HG03565 (cell line): ENCODE measurements at regions not wholly inside any gene's neighbourhood (a gene's known extent, or its start where the extent isn't known, plus 50 kb on each side); places are given as distances from the start of the nearest gene placed in this dataset.
"Not testable (repeated sequence)": the region's sequence is repeated elsewhere in the genome, so short reads cannot be mapped to it uniquely, and the experiment has no call there.

Experiments
- ATAC-seq: cut with Tn5 transposase; IDR thresholded peaks from one replicate; pipeline ENCODE4 v1.9.1; 2021; ENCODE audit warnings: mild to moderate bottlenecking, moderate library complexity; ENCODE audit not compliant: unreplicated experiment

- no peak for ATAC-seq
These were observed 72.4 kb downstream of the FH start for GRCh38 chr1:241447031-241447644.

GRCh38 chr1:241444836-241445235 is 74.7 kb downstream of the FH start:
- no peak for ATAC-seq

GRCh38 chr1:241443561-241443960 is 76.0 kb downstream of the FH start:
- no peak for ATAC-seq

- no peak for ATAC-seq
These were observed 76.9 kb downstream of the FH start for GRCh38 chr1:241442686-241443085.

- no peak for ATAC-seq
These were observed 78.7 kb downstream of the FH start for GRCh38 chr1:241440904-241441303.

- ATAC-seq, result not testable (repeated sequence)
These were observed 80.9 kb downstream of the FH start for GRCh38 chr1:241438686-241439085.

- no peak for ATAC-seq
These were observed 75.2 kb upstream of the RGS7 start for GRCh38 chr1:241432241-241432640.

GRCh38 chr1:241425091-241425490 is 68.1 kb upstream of the RGS7 start:
- ATAC-seq, result not testable (repeated sequence)

- no peak for ATAC-seq
These were observed 67.5 kb upstream of the RGS7 start for GRCh38 chr1:241424480-241424971.

- peak; percentile 92 for ATAC-seq
These were observed 66.8 kb upstream of the RGS7 start for GRCh38 chr1:241423541-241424479.

GRCh38 chr1:241422470-241422869 is 65.5 kb upstream of the RGS7 start:
- ATAC-seq, result no peak

GRCh38 chr1:241419986-241420385 is 63.0 kb upstream of the RGS7 start:
- no peak for ATAC-seq

GRCh38 chr1:241417258-241417657 is 60.3 kb upstream of the RGS7 start:
- ATAC-seq, result no peak

- no peak for ATAC-seq
These were observed 57.0 kb upstream of the RGS7 start for GRCh38 chr1:241413974-241414373.

GRCh38 chr1:241413386-241413785 is 56.4 kb upstream of the RGS7 start:
- ATAC-seq, result peak; percentile 68

- ATAC-seq, result no peak
These were observed 55.6 kb upstream of the RGS7 start for GRCh38 chr1:241412646-241413045.

- ATAC-seq, result no peak
These were observed 54.9 kb upstream of the RGS7 start for GRCh38 chr1:241411776-241412338.

GRCh38 chr1:241411056-241411775 is 54.2 kb upstream of the RGS7 start:
- no peak for ATAC-seq

GRCh38 chr1:241408170-241408569 is 51.2 kb upstream of the RGS7 start:
- no peak for ATAC-seq
